NCI-H2081 treated with DMSO at 0.1 percent for 48 hours (cell line): ENCODE measurements at regions not wholly inside any gene's neighbourhood (a gene's known extent, or its start where the extent isn't known, plus 50 kb on each side); places are given as distances from the start of the nearest gene placed in this dataset.

Source experiments
- DNase-seq: peaks from one replicate; lab custom pipeline; 2025; lab: John Stamatoyannopoulos, UW

- DNase-seq, result no peak
Measured at GRCh38 chr2:65737452-65738011, 305.1 kb upstream of the SPRED2 start.

GRCh38 chr2:65731476-65731875 lies 299.1 kb upstream of the SPRED2 start:
- no peak for DNase-seq

- DNase-seq, result no peak
Measured at GRCh38 chr2:65730186-65730585, 297.8 kb upstream of the SPRED2 start.

GRCh38 chr2:65729246-65729645 lies 296.8 kb upstream of the SPRED2 start:
- DNase-seq, result no peak

- no peak for DNase-seq
Measured at GRCh38 chr2:65728477-65729180, 296.2 kb upstream of the SPRED2 start.

- no peak for DNase-seq
Measured at GRCh38 chr2:65727816-65728215, 295.4 kb upstream of the SPRED2 start.

GRCh38 chr2:65727381-65727780 lies 295.0 kb upstream of the SPRED2 start:
- DNase-seq, result no peak

GRCh38 chr2:65724752-65725151 lies 292.4 kb upstream of the SPRED2 start:
- DNase-seq, result no peak

- no peak for DNase-seq
Measured at GRCh38 chr2:65724336-65724735, 291.9 kb upstream of the SPRED2 start.

- DNase-seq, result no peak
Measured at GRCh38 chr2:65722028-65722778, 289.8 kb upstream of the SPRED2 start.

- DNase-seq, result no peak
Measured at GRCh38 chr2:65716698-65717097, 284.3 kb upstream of the SPRED2 start.

GRCh38 chr2:65715323-65715722 lies 282.9 kb upstream of the SPRED2 start:
- DNase-seq, result no peak

- no peak for DNase-seq
Measured at GRCh38 chr2:65714866-65715265, 282.5 kb upstream of the SPRED2 start.

GRCh38 chr2:65711863-65712262 lies 279.5 kb upstream of the SPRED2 start:
- no peak for DNase-seq

GRCh38 chr2:65710779-65711295 lies 278.4 kb upstream of the SPRED2 start:
- no peak for DNase-seq

GRCh38 chr2:65710356-65710755 lies 278.0 kb upstream of the SPRED2 start:
- no peak for DNase-seq

- DNase-seq, result no peak
Measured at GRCh38 chr2:65708086-65708485, 275.7 kb upstream of the SPRED2 start.

GRCh38 chr2:65706411-65706810 lies 274.0 kb upstream of the SPRED2 start:
- DNase-seq, result no peak

GRCh38 chr2:65701191-65701590 lies 268.8 kb upstream of the SPRED2 start:
- DNase-seq, result no peak

GRCh38 chr2:65700720-65701119 lies 268.3 kb upstream of the SPRED2 start:
- DNase-seq, result no peak

GRCh38 chr2:65700004-65700651 lies 267.7 kb upstream of the SPRED2 start:
- no peak for DNase-seq

GRCh38 chr2:65691816-65692215 lies 259.4 kb upstream of the SPRED2 start:
- DNase-seq, result no peak
